Fibroblast of lung (primary cell): ENCODE measurements at regions not wholly inside any gene's neighbourhood (a gene's known extent, or its start where the extent isn't known, plus 50 kb on each side); places are given as distances from the start of the nearest gene placed in this dataset.

Experiments
- DNase-seq, 2 donors: peaks; one replicate each; pipeline versions ENCODE4 v3.0.0 to v3.0.0-alpha.2; 2010; ENCODE audit warnings: low read depth in 2 of 2
- H2AFZ ChIP-seq: 2 replicates; pipeline ENCODE4 v1.5.1; 2012; ENCODE audit warnings: low read length, control low read depth, inconsistent platforms
- H3K27ac ChIP-seq: 2 replicates; pipeline ENCODE4 v1.5.1; 2011; ENCODE audit warnings: low read length, control low read depth; ENCODE audit not compliant: insufficient read depth
- H3K27me3 ChIP-seq: 2 replicates; pipeline ENCODE4 v1.5.1; 2011; ENCODE audit warnings: mild to moderate bottlenecking, low read length; ENCODE audit not compliant: control insufficient read depth, insufficient read depth
- H3K36me3 ChIP-seq: 2 replicates; pipeline ENCODE4 v1.5.1; 2011; ENCODE audit warnings: low read length; ENCODE audit not compliant: control insufficient read depth, insufficient read depth
- H3K4me1 ChIP-seq: 2 replicates; pipeline ENCODE4 v1.5.1; 2011; ENCODE audit warnings: low read length; ENCODE audit not compliant: control insufficient read depth, insufficient read depth; ENCODE audit errors: extremely low read depth
- H3K4me2 ChIP-seq: 2 replicates; pipeline ENCODE4 v1.5.1; 2011; ENCODE audit warnings: low read length, control low read depth; ENCODE audit not compliant: insufficient read depth; ENCODE audit errors: extremely low read depth
- H3K4me3 ChIP-seq, 4 experiments: fragments of 200-600 bp in 1 of 4; sonication (generic) in 1 of 4; replicated peaks in 1 of 4; 2 replicates each; pipeline ENCODE4 v1.5.1; 2011 to 2016; ENCODE audit warnings: low read length in 4 of 4, low read depth in 3 of 4, mild to moderate bottlenecking in 3 of 4, control low read depth in 2 of 4, inconsistent platforms in 1 of 4, mixed read lengths in 1 of 4; ENCODE audit not compliant: insufficient read depth in 1 of 4; ENCODE audit errors: control extremely low read depth in 1 of 4
- H3K79me2 ChIP-seq: 2 replicates; pipeline ENCODE4 v1.5.1; 2012; ENCODE audit warnings: mild to moderate bottlenecking, low read length, inconsistent platforms; ENCODE audit not compliant: control insufficient read depth, insufficient read depth
- H3K9ac ChIP-seq: 2 replicates; pipeline ENCODE4 v1.5.1; 2011; ENCODE audit warnings: mild to moderate bottlenecking, low read length, control low read depth; ENCODE audit not compliant: insufficient read depth
- H3K9me3 ChIP-seq: 2 replicates; pipeline ENCODE4 v1.5.1; 2012; ENCODE audit warnings: low read depth, low read length; ENCODE audit not compliant: control insufficient read depth, insufficient read depth
- H4K20me1 ChIP-seq: 2 replicates; pipeline ENCODE4 v1.5.1; 2011; ENCODE audit warnings: low read length; ENCODE audit not compliant: control insufficient read depth, insufficient read depth; ENCODE audit errors: extremely low read depth
- CTCF ChIP-seq, 2 donors: IDR thresholded peaks in 1 of 2; conservative IDR thresholded peaks in 1 of 2; 1 replicate in 1 of 2; 2 replicates in 1 of 2; pipeline ENCODE4 v1.5.1; 2011 to 2012; ENCODE audit warnings: low read length in 2 of 2, control low read depth in 1 of 2, inconsistent platforms in 1 of 2, low read depth in 1 of 2, mild to moderate bottlenecking in 1 of 2
- EZH2 ChIP-seq: IDR thresholded peaks from 2 replicates; pipeline ENCODE4 v1.5.1; 2012; ENCODE audit warnings: low read length, control low read depth, mild to moderate bottlenecking; ENCODE audit errors: missing control alignments

DNA sequence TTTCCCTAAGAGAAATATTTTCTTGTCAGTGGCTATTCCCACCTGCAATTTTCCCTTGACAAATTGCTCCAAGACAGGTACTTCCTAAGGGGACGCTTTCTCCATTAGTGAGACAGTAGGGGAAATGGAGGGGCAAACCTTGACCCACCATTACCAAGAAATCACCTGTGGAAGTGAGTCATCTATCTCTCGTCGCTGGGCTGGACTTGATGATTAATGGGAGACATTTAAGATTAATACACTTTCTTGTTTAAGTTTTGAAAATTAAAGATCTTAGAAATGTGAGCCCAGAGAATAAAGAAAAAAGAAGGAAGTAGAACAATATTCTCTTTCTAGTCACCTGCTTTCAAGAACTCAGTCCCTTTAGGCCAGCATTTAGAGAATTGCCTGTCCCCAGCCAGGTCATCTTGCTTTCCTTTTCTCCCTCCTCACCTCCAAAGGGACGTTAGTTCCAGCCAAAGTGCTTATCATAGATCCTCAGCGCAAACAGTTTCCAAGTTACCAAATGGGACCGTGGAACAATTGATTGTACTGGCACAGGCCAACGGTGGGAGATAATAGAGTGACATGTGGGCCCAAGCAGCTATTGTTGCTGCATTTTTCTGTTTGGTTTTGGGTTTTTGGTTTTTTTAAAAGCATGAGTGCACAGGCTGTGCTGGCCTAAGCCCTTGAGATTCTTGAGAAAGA lies 284.4 kb downstream of the ENC1 start:
- Histone ChIP-seq H3K4me1 (no peaks in the 10 kb centered on the region), H3K79me2 (no peaks in the 10 kb centered on the region), H3K27ac (no peak overlapping the region), H2AFZ (no peak overlapping the region), H3K9me3 (no peaks in the 10 kb centered on the region), H4K20me1 (no peaks in the 10 kb centered on the region), H3K4me3 (no peak overlapping the region), H3K4me2 (no peak overlapping the region), H3K9ac (no peak overlapping the region), H3K27me3 (no peaks in the 10 kb centered on the region), H3K36me3 (no peaks in the 10 kb centered on the region)
- DNase-seq: no peak
- TF ChIP-seq EZH2: no peak
- TF ChIP-seq CTCF (conservative IDR thresholded peaks at IDR 0.05 in 1 of 2, IDR thresholded peaks at IDR 0.05 in 1 of 2; ENCODE audit: low read depth in 1 of 2, low read length in 2 of 2): no peak

DNA sequence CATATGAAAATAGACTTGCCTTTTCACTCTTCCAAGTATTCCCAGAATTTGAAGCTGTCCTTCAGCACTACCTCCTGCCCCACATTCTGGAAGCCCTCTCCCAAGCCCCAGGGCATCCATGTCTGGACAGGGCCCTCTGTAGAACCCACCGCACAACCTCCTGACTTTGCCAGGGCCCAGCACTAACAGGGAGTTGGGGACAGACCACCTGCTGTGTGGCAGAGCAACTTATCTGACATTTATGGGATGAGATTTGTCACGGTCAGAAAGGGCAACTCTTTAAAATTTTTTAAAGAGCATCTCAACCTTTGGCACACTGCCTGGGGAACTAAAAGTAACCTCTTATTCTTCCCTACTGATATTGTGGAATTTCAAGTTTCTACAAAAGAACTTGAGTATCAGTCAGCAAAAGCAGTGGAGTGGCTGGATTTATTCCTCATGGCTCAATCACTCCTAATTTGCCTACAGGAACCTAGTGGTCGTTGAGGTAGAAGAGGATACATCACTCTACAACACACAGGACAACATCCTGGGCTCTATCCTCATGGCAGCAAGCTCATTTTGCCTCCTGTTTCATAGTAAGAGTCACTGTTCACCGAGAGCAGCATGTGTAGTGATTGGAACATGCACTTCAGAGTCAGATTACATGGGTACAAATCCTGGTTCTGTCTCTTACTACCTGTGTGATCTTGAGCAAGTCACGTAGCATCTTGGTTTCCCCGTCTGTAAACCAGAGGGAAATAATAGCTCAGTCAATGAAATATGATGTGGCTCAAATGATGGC lies 285.3 kb downstream of the ENC1 start:
- Histone ChIP-seq H2AFZ (no peak overlapping the region), H3K4me1 (no peaks in the 10 kb centered on the region), H3K9ac (no peak overlapping the region), H3K27ac (no peak overlapping the region), H3K79me2 (no peaks in the 10 kb centered on the region), H3K36me3 (no peaks in the 10 kb centered on the region), H3K4me2 (no peak overlapping the region), H3K4me3 (no peak overlapping the region), H3K27me3 (no peaks in the 10 kb centered on the region), H4K20me1 (no peaks in the 10 kb centered on the region), H3K9me3 (no peaks in the 10 kb centered on the region)
- no peak for DNase-seq
- TF ChIP-seq CTCF (conservative IDR thresholded peaks at IDR 0.05 in 1 of 2, IDR thresholded peaks at IDR 0.05 in 1 of 2; ENCODE audit: low read depth in 1 of 2, low read length in 2 of 2) (no peak), EZH2 (no peak)

GRCh38 chr5:74352256-74352655 lies 288.3 kb downstream of the ENC1 start:
- TF ChIP-seq CTCF (conservative IDR thresholded peaks at IDR 0.05 in 1 of 2, IDR thresholded peaks at IDR 0.05 in 1 of 2; ENCODE audit: low read depth in 1 of 2, low read length in 2 of 2): no peak
- no peak for TF ChIP-seq EZH2
- Histone ChIP-seq H3K4me2 (no peak overlapping the region), H3K9me3 (no peaks in the 10 kb centered on the region), H3K4me3 (no peak overlapping the region), H3K27ac (no peak overlapping the region), H4K20me1 (no peaks in the 10 kb centered on the region), H2AFZ (no peak overlapping the region), H3K4me1 (no peaks in the 10 kb centered on the region), H3K27me3 (no peaks in the 10 kb centered on the region), H3K79me2 (no peaks in the 10 kb centered on the region), H3K9ac (no peak overlapping the region), H3K36me3 (no peaks in the 10 kb centered on the region)
- peak in 1 of 2 donors; percentile 52 for DNase-seq
